HG03066 (cell line): ENCODE measurements at regions not wholly inside any gene's neighbourhood (a gene's known extent, or its start where the extent isn't known, plus 50 kb on each side); places are given as distances from the start of the nearest gene placed in this dataset.
A peak's percentile ranks its signal among the peaks of the same experiment; 100 is the strongest.
"Not testable (repeated sequence)": the region's sequence is repeated elsewhere in the genome, so short reads cannot be mapped to it uniquely, and the experiment has no call there.

ENCODE experiments used
- ATAC-seq: cut with Tn5 transposase; IDR thresholded peaks from one replicate; pipeline ENCODE4 v1.9.1; 2021; ENCODE audit warnings: low read depth; ENCODE audit not compliant: unreplicated experiment

GRCh38 chr3:31092748-31093589 lies 198.5 kb upstream of the GADL1 start:
- no peak for ATAC-seq

- ATAC-seq: no peak
Observed at GRCh38 chr3:31093606-31094005, 199.1 kb upstream of the GADL1 start.

- no peak for ATAC-seq
Observed at GRCh38 chr3:31094048-31094447, 199.6 kb upstream of the GADL1 start.

DNA sequence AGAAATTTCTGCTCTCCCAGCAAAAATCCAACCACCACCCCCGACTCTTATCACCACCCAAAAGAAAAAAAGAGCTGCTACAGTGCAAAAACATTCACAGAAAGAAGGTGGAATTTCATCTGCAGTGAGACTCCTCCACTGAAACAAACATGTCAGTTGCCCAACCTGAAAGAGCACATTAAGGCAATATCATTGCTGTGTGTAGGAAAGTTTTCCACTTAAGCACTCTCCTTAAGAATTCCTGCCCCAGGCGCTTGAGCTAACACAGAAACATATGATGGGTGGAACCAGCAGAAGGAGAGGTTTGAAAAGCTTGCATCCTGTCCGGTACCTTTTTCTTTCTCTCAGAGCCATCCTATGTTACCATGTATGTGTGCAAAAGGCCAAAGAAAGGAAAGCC lies 200.8 kb upstream of the GADL1 start:
- no peak for ATAC-seq

- no peak for ATAC-seq
Observed at GRCh38 chr3:31096661-31097395, 202.4 kb upstream of the GADL1 start.

- ATAC-seq: no peak
Observed at GRCh38 chr3:31100519-31100918, 206.1 kb upstream of the GADL1 start.

GRCh38 chr3:31101285-31101684 lies 206.8 kb upstream of the GADL1 start:
- not testable (repeated sequence) for ATAC-seq

DNA sequence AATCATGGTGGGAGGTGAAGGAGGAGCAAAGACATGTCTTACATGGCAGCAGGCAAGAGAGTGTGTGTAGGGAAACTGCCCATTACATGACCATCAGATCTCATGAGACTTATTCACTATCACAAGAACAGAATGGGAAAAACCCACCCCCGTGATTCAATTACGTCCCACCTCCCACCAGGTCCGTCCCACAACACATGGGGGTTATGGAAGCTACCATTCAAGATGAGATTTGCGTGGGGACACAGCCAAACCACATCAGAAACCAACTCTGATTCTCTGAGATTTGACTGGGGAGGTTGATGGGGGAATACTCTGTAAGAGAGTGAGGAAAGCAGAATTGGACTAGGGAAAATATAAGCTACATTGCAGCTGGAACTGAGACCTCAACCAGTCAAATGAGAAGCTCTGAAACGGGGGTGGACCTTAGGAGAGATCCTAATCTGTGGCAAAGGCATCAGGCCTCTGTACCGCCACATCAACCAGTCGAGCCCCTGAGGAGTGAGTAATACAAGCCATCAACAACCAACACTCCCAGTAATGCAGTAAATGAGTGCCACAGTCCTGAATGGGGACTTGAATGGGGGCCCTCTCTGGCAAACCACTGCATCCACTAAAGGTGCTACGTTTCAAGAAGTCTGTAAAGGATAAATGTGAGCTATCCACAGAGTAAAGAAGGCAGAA lies 207.9 kb upstream of the GADL1 start:
- no peak for ATAC-seq

DNA sequence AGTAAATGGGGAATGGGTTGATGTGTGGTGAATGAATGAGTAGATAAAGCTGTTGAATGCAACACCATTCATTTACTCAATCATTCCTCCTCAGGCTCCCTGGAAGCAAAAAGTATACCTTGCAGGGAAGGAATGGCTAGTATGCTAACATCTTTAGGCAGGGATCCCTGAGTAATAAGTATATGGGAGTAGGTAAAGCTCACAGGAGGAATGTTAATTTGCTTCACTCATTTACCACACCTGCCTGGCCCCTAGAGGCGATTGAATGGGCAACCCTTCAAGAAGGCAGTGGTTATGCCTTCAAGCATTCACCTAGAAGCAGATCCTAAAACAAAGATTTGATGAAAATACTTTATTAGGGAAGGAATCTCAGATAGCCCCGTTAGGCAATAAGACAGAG lies 208.7 kb upstream of the GADL1 start:
- no peak for ATAC-seq

DNA sequence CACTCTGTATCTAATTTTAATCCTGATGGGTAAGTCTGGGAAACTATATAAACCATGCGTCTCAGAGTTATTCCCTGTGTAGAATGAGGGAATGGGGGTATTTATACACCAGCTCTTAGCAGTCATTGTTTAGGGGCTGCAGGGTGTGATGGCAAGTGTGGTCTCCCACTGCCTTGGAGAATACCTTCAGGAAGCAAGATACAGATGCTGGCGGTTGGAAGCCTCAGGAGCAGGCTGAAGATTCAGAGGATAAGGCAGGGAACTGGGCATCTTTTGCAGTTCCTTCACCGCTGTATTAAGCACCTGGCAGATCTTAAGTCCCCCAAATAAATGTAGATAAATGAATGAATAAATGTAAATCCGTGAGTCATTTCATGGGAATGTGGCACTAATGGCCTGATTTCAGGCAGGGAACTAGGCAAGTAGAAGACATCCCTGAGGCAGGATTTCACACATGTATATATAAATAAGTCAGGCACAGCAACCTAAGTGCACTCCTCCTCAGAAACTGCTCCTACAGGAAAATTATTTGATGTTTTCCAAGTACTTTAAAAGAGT lies 209.2 kb upstream of the GADL1 start:
- ATAC-seq: no peak

DNA sequence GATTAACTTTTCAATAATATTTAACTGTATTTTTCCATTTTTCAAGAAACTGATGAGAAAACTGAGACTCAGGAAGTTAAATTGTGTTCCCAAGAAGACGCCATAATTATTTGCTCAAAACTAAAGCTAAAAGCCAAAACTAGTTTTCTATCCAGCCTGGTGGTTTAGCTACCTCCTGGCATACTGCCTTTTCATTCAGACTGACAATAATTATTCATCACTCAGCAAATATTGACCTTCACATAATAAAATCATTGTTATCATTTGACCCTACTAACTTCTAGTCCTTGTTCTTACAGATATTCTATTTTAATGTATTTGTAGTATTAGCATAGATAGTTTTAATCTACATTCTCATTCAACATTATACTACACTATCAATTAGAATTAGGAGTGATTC lies 210.6 kb upstream of the GADL1 start:
- no peak for ATAC-seq

DNA sequence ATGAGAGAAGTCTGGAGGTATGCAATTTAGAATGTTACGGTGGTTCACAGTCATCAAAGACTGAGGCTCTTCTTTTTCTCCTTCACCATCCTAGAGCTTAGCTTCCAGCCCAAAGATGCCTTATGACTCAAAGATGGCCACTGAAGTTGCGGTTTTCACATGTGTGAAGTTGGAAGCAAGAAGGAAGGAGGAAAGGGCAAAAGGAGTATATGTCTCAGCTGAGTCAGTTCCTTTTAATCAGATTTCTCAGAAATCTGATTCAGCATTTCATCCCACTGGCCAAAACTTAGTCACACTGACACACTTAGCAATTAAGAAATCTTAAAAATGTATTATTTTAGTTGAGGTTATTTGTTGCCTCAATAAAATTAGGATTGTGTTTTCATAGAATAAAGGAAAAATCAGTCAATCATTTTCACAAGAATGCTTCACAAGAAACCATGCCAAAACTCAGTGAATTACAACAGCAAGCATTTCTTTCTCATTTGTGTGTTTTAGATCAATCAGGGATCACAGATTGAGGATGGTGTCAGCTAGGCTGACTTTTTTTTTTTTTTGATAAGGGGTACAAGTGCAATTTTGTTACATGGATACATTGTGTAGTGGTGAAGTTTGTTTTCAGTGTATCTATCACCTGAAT lies 211.1 kb upstream of the GADL1 start:
- no peak for ATAC-seq

- ATAC-seq: no peak
Observed at GRCh38 chr3:31106204-31106603, 211.7 kb upstream of the GADL1 start.

GRCh38 chr3:31106912-31107311 lies 212.5 kb upstream of the GADL1 start:
- ATAC-seq: peak; percentile 94

- ATAC-seq: no peak
Observed at GRCh38 chr3:31114929-31115283, 220.4 kb upstream of the GADL1 start.

DNA sequence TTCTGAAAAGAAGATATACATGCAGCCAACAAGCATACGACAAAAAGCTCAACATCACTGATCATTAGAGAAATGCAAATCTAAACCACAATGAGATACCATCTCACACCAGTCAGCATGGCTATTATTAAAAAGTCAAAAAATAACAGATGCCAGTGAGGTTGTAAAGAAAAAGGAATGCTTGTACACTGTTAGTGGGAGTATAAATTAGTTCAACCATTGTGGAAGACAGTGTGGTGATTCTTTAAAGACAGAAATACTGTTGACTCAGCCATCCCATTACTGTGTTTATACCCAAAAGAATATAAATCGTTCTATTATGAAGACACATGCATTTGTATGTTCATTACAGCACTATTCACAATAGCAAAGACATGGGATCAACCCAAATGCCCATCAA lies 221.1 kb upstream of the GADL1 start:
- not testable (repeated sequence) for ATAC-seq

DNA sequence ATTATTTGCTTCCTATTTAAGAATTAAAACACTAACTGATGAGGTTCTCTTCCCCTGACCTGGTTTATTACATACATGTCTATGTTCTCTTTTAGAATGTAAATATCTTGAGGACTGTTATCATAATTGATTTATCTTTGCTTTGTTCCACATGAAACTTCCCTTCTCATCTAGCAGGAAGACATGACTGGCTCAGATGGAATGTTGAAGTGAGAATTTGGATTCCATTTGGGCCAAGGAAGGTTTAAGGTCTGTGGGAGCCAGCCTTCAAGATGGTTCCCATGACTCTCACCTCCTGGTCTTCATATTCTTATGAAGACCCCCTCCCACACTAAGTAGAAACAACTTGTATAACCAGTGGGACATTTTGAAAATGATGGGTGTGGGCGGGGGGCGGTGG lies 222.2 kb upstream of the GADL1 start:
- no peak for ATAC-seq

DNA sequence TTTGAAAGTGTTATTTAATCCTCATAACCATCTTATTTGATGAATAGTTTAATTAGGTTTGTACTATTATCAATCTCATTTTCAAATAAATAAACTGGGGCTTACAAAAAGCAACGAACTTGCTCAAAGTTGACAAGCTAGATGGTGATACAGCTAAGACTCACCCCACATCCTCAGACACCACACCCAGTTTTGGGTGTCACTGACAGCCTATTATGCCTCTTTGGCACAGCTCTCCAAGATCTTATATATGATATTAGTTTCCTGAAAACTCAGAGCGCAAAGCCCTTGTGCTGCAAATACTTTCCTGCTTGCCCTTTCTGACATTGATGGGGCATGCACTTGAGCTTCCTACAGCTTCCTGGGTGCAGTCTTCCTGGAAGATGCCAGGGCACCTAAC lies 223.4 kb upstream of the GADL1 start:
- no peak for ATAC-seq

- ATAC-seq: no peak
Observed at GRCh38 chr3:31124373-31124772, 229.9 kb upstream of the GADL1 start.

DNA sequence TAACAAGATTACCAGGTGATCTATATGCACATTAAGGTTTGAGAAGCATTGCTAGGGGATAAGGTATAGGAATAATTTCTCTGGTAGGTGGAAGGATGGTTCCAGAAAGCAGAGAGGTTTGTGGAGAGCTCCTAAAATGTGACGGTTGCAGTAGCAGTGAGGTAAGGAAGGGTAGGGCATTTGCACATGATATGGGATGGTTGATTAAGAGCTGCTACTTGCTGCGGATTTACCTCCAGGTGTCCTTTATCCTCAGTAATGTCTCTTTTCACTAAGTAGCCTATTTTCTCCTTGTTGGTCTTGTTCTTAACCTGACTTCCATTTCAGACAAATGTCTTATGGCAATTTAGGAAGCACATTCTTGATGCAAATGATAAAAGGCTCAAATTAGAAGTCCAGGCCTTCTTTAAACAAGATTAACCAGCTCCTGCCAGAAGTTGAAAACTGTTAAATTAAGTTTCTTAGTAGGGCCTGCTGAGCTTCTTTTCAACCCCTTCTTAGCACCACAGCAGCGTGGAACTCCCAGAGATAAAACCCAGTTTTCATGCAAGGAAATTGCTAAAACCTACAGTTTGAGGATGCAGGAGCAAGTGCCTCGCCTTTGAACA lies 231.1 kb upstream of the GADL1 start:
- ATAC-seq: no peak
